ENCODE measurements at regions not wholly inside any gene's neighbourhood (a gene's known extent, or its start where the extent isn't known, plus 50 kb on each side); places are given as distances from the start of the nearest gene placed in this dataset.

- TF ChIP-seq ZBTB33 (CRISPR knock-in tag; IDR thresholded peaks at IDR 0.05) (no peak), CXXC5 (CRISPR knock-in tag; IDR thresholded peaks at IDR 0.05) (peak; percentile 68), LCOR (CRISPR knock-in tag; IDR thresholded peaks at IDR 0.05) (no peak), MECOM (CRISPR knock-in tag; IDR thresholded peaks at IDR 0.05) (peak; percentile 45; the same call in 1 of the 2 replicates), ETV6 (IDR thresholded peaks at IDR 0.05; ENCODE audit: borderline replicate concordance in 1 of 2, low read depth in 2 of 2, low read length in 1 of 2) (peak in 1 of 2 experiments; percentile 55; a peak in 1 of 4 replicates), ETV6 (CRISPR knock-in tag; IDR thresholded peaks at IDR 0.05; ENCODE audit: borderline replicate concordance) (no peak), ZNF184 (CRISPR knock-in tag; IDR thresholded peaks at IDR 0.05) (no peak), ZNF354B (CRISPR knock-in tag; IDR thresholded peaks at IDR 0.05) (0 out of 2 replicates have a peak, but pooled peaks have one; percentile 12), ZNF24 (IDR thresholded peaks at IDR 0.05) (peak; percentile 84), RFX1 (IDR thresholded peaks at IDR 0.05) (no peak), POLR2H (tag; IDR thresholded peaks at IDR 0.05; ENCODE audit: low read depth) (no peak), DMBX1 (CRISPR knock-in tag; IDR thresholded peaks at IDR 0.05; ENCODE audit: borderline replicate concordance) (peak; percentile 32; the same call in 1 of the 2 replicates), FOXP4 (CRISPR knock-in tag; IDR thresholded peaks at IDR 0.05; ENCODE audit: borderline replicate concordance) (no peak), HIVEP1 (CRISPR knock-in tag; IDR thresholded peaks at IDR 0.05) (0 out of 2 replicates have a peak, but pooled peaks have one; percentile 28), BHLHE40 (IDR thresholded peaks at IDR 0.05; ENCODE audit: low read length) (peak; percentile 52), ZNF324 (CRISPR knock-in tag; IDR thresholded peaks at IDR 0.05) (0 out of 2 replicates have a peak, but pooled peaks have one; percentile 25), JUND (IDR thresholded peaks at IDR 0.05; ENCODE audit: borderline replicate concordance, low read depth, low read length) (peak; percentile 69; the same call in 1 of the 2 replicates), JUND (tag; IDR thresholded peaks at IDR 0.05; ENCODE audit: borderline replicate concordance, low read depth, low read length) (peak; percentile 78; the same call in 1 of the 3 replicates), NFYB (IDR thresholded peaks at IDR 0.05; ENCODE audit: extremely low read depth, insufficient read length) (no peak), ZNF146 (CRISPR knock-in tag; IDR thresholded peaks at IDR 0.05; ENCODE audit: unreplicated experiment) (no peak)
- TF ChIP-seq, protein P1, sequence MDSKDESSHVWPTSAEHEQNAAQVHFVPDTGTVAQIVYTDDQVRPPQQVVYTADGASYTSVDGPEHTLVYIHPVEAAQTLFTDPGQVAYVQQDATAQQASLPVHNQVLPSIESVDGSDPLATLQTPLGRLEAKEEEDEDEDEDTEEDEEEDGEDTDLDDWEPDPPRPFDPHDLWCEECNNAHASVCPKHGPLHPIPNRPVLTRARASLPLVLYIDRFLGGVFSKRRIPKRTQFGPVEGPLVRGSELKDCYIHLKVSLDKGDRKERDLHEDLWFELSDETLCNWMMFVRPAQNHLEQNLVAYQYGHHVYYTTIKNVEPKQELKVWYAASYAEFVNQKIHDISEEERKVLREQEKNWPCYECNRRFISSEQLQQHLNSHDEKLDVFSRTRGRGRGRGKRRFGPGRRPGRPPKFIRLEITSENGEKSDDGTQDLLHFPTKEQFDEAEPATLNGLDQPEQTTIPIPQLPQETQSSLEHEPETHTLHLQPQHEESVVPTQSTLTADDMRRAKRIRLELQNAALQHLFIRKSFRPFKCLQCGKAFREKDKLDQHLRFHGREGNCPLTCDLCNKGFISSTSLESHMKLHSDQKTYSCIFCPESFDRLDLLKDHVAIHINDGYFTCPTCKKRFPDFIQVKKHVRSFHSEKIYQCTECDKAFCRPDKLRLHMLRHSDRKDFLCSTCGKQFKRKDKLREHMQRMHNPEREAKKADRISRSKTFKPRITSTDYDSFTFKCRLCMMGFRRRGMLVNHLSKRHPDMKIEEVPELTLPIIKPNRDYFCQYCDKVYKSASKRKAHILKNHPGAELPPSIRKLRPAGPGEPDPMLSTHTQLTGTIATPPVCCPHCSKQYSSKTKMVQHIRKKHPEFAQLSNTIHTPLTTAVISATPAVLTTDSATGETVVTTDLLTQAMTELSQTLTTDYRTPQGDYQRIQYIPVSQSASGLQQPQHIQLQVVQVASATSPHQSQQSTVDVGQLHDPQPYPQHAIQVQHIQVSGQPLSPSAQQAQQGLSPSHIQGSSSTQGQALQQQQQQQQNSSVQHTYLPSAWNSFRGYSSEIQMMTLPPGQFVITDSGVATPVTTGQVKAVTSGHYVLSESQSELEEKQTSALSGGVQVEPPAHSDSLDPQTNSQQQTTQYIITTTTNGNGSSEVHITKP (IDR thresholded peaks at IDR 0.05; ENCODE audit: partially characterized antibody): peak; percentile 68
Measured at GRCh38 chr1:59043796-59044195, 253.1 kb upstream of the FGGY start (continued).
